Amygdala (tissue), 56 donors: ENCODE measurements at regions not wholly inside any gene's neighbourhood (a gene's known extent, or its start where the extent isn't known, plus 50 kb on each side); places are given as distances from the start of the nearest gene placed in this dataset.

Source experiments
- DNase-seq, 56 donors: peaks; one replicate each; lab custom pipeline; 2025; lab: John Stamatoyannopoulos, UW

GRCh38 chr4:65789341-65789740 is 119.1 kb upstream of the EPHA5 start:
- no peak for DNase-seq

DNA sequence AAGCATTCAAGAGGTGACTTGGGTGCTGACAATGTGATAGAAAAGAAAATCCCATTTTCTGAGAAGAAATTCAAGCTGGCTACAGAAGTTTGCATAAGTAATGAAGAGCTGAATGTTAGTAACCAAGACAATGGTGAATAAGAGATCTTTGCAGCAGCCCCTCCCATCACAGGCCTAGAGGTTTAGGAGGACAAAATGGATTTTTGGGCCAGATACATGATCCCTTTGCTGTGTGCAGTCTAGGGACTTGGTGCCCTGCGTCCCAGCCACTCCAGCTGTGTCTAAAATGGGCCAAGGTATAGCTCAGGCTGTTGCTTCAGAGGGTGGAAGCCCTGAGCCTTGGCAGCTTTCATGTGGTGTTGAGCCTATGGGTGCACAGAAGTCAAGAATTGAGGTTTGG is 107.0 kb upstream of the EPHA5 start:
- DNase-seq = no peak

DNA sequence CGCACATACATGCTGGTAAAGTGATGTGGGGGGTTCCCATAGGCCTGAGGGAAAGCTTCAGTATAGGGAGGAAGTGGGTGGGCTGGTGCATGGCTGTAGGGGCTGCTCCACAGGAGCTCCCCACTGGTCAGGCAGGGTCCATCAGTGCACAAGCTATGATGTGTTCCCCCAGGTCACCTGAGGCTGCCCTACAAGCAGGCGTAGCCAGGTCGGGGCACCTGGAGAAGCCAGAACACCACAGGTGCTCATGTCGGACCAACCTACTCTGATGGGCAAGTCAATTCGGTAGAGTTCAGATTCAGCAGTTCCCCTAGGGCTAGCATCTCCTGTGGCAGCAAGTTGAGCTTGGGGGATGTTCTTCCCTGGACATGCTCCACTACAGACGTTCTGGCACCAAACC is 103.3 kb upstream of the EPHA5 start:
- no peak for DNase-seq

GRCh38 chr4:65747386-65747785 is 77.1 kb upstream of the EPHA5 start:
- no peak for DNase-seq

DNA sequence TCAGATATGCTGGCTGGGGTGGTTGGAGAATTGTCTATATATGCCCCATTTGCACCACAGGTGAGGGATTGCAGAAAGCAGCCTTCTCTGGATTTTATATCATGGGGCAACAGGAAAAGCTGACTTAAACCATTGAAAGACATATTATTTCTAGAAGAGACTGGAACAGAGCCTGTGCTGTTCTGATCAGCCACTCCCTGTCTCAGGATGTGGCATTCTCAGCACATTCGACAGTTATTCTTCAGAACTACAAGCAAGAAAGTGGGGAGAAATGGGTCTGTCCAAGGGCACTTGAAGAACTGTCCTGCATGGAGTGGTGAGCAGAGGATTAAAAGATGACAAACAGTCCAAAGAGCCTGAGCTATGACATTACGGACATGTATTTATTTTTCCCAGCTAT is 67.8 kb upstream of the EPHA5 start:
- DNase-seq = no peak

DNA sequence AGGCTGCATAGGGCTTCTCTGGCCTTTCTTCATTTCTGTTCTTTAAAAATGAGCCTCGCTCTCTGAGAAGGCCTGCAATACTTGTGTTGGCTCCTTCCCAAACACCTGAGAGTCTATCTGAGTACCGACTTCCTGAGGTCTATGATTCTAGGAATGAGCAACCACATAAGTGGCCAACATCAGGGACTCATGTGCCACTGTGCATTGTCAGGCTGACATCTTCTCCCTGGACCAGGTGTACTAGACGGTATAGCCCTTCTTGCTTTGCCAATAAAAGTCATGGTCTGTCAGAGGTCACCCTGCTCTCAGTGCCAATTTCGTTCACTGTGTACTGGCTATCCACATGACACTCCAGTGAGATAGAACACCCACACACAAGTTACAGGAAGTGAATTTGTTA is 67.4 kb upstream of the EPHA5 start:
- no peak for DNase-seq

DNA sequence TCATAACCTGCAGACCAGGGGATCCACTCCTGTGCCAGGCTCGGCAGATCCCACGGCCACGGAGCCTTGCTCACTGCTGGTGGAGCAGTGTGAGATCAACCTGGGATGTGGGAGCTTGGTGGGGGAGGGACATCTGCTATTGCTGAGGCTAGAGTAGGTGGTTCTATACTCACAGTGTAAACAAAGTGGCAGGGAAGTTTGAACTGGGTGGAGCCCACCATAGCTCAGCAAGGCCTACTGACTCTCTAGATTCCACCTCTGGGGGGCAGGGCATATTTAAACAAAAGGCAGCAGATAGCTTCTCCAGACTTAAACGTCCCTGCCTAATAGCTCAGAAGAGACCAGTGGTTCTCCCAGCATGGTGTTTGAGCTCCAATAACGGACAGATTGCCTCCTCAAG is 54.7 kb upstream of the EPHA5 start:
- no peak for DNase-seq
